Endothelial cell of umbilical vein (primary cell): ENCODE measurements at regions not wholly inside any gene's neighbourhood (a gene's known extent, or its start where the extent isn't known, plus 50 kb on each side); places are given as distances from the start of the nearest gene placed in this dataset.
"Not testable (repeated sequence)": the region's sequence is repeated elsewhere in the genome, so short reads cannot be mapped to it uniquely, and the experiment has no call there.

Experiments used
- EZH2 ChIP-seq: IDR thresholded peaks from 2 replicates; pipeline ENCODE4 v1.6.1; 2012; ENCODE audit warnings: borderline replicate concordance, low read depth, mild to moderate bottlenecking, moderate library complexity, low read length, inconsistent platforms; ENCODE audit not compliant: severe bottlenecking
- FOS ChIP-seq: IDR thresholded peaks from 2 replicates; pipeline ENCODE4 v1.6.1; 2011; ENCODE audit warnings: mild to moderate bottlenecking, low read length, moderate library complexity, borderline replicate concordance; ENCODE audit not compliant: insufficient read depth
- GATA2 ChIP-seq: IDR thresholded peaks from 2 replicates; pipeline ENCODE4 v1.7.0; 2011; ENCODE audit warnings: low read depth, mild to moderate bottlenecking, moderate library complexity, mixed read lengths, low read length; ENCODE audit not compliant: insufficient read length, insufficient read depth
- JUN ChIP-seq: IDR thresholded peaks from 2 replicates; pipeline ENCODE4 v1.6.1; 2011; ENCODE audit warnings: borderline replicate concordance, low read depth; ENCODE audit not compliant: insufficient read length, insufficient read depth
- MAX ChIP-seq: IDR thresholded peaks from 2 replicates; pipeline ENCODE4 v1.6.1; 2011; ENCODE audit not compliant: insufficient read depth, insufficient read length
- MYC ChIP-seq: IDR thresholded peaks from one replicate; pipeline ENCODE4 v1.6.1; 2011; ENCODE audit warnings: mild to moderate bottlenecking, low read depth, low read length
- POLR2A ChIP-seq: IDR thresholded peaks from 2 replicates; pipeline ENCODE4 v1.6.1; 2012; ENCODE audit warnings: low read depth, mild to moderate bottlenecking, control low read depth, low read length
- POLR2AphosphoS5 ChIP-seq: IDR thresholded peaks from 2 replicates; pipeline ENCODE4 v1.6.1; 2012; ENCODE audit warnings: low read depth, mild to moderate bottlenecking, control low read depth, low read length, moderate library complexity; ENCODE audit not compliant: insufficient read depth
- TF ChIP-seq, protein P1 (sequence below), 2 donors: IDR thresholded peaks; 1 replicate in 1 of 2; 2 replicates in 1 of 2; pipeline ENCODE4 v1.5.1; 2011; ENCODE audit warnings: low read length in 2 of 2, mild to moderate bottlenecking in 2 of 2, moderate library complexity in 2 of 2, control low read depth in 1 of 2, inconsistent platforms in 1 of 2, low read depth in 1 of 2; ENCODE audit not compliant: insufficient read depth in 1 of 2; ENCODE audit errors: extremely low read depth in 1 of 2

GRCh38 chr16:29176822-29177202, 192.0 kb downstream of the LAT start:
- TF ChIP-seq POLR2AphosphoS5, EZH2, POLR2A, FOS, MAX, MYC, JUN, GATA2: not testable (repeated sequence)
- TF ChIP-seq, protein P1, sequence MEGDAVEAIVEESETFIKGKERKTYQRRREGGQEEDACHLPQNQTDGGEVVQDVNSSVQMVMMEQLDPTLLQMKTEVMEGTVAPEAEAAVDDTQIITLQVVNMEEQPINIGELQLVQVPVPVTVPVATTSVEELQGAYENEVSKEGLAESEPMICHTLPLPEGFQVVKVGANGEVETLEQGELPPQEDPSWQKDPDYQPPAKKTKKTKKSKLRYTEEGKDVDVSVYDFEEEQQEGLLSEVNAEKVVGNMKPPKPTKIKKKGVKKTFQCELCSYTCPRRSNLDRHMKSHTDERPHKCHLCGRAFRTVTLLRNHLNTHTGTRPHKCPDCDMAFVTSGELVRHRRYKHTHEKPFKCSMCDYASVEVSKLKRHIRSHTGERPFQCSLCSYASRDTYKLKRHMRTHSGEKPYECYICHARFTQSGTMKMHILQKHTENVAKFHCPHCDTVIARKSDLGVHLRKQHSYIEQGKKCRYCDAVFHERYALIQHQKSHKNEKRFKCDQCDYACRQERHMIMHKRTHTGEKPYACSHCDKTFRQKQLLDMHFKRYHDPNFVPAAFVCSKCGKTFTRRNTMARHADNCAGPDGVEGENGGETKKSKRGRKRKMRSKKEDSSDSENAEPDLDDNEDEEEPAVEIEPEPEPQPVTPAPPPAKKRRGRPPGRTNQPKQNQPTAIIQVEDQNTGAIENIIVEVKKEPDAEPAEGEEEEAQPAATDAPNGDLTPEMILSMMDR (IDR thresholded peaks at IDR 0.05; ENCODE audit: extremely low read depth in 1 of 2, insufficient read depth in 1 of 2, low read depth in 1 of 2, low read length in 2 of 2), result not testable (repeated sequence)
